Hepatocyte (in vitro differentiated cells): ENCODE measurements at regions not wholly inside any gene's neighbourhood (a gene's known extent, or its start where the extent isn't known, plus 50 kb on each side); places are given as distances from the start of the nearest gene placed in this dataset.

Experiments
- DNase-seq: peaks from one replicate; pipeline ENCODE4 v3.0.0-alpha.2; 2016; ENCODE audit warnings: low spot score
- H2AFZ ChIP-seq: fragments of 200-600 bp; sonication (generic); 2 replicates; pipeline ENCODE4 v1.6.0; 2016; ENCODE audit warnings: antibody characterized with exemption, mild to moderate bottlenecking
- H3K27ac ChIP-seq: fragments of 200-600 bp; sonication (generic); 2 replicates; pipeline ENCODE4 v1.5.1; 2016; ENCODE audit warnings: mild to moderate bottlenecking
- H3K27me3 ChIP-seq: fragments of 200-600 bp; sonication (generic); 2 replicates; pipeline ENCODE4 v1.6.1; 2016
- H3K36me3 ChIP-seq: fragments of 200-600 bp; sonication (generic); replicated peaks from 2 replicates; pipeline ENCODE4 v1.5.1; 2016; ENCODE audit warnings: low read depth; ENCODE audit not compliant: insufficient read depth
- H3K4me1 ChIP-seq: fragments of 200-600 bp; sonication (generic); 2 replicates; pipeline ENCODE4 v1.5.1; 2016; ENCODE audit warnings: mild to moderate bottlenecking, moderate library complexity; ENCODE audit not compliant: insufficient read depth
- H3K4me2 ChIP-seq: fragments of 200-600 bp; sonication (generic); 2 replicates; pipeline ENCODE4 v1.6.0; 2016
- H3K4me3 ChIP-seq: fragments of 200-600 bp; sonication (generic); 2 replicates; pipeline ENCODE4 v1.5.1; 2016; ENCODE audit warnings: mild to moderate bottlenecking
- H3K79me2 ChIP-seq: fragments of 200-600 bp; sonication (generic); 2 replicates; pipeline ENCODE4 v1.6.0; 2017; ENCODE audit warnings: mild to moderate bottlenecking
- H3K9me2 ChIP-seq: fragments of 200-600 bp; sonication (generic); replicated peaks from 2 replicates; pipeline ENCODE4 v1.6.0; 2017; ENCODE audit warnings: mild to moderate bottlenecking; ENCODE audit not compliant: insufficient read depth
- H3K9me3 ChIP-seq: fragments of 200-600 bp; sonication (generic); 2 replicates; pipeline ENCODE4 v1.5.1; 2016; ENCODE audit warnings: low read depth, mild to moderate bottlenecking
- H4K20me1 ChIP-seq: fragments of 200-600 bp; sonication (generic); 2 replicates; pipeline ENCODE4 v1.6.0; 2016; ENCODE audit warnings: mild to moderate bottlenecking; ENCODE audit not compliant: insufficient read depth, poor library complexity, severe bottlenecking
- CTCF ChIP-seq: fragments of 200-600 bp; sonication (generic); IDR thresholded peaks from 2 replicates; pipeline ENCODE4 v1.5.1; 2016; ENCODE audit warnings: antibody characterized with exemption, mild to moderate bottlenecking; ENCODE audit not compliant: poor library complexity
- EZH2 ChIP-seq: fragments of 200-600 bp; sonication (generic); IDR thresholded peaks from 2 replicates; pipeline ENCODE4 v1.6.1; 2016; ENCODE audit warnings: antibody characterized with exemption, mild to moderate bottlenecking, borderline replicate concordance
- EZH2phosphoT487 ChIP-seq: fragments of 200-600 bp; sonication (generic); IDR thresholded peaks from one replicate; pipeline ENCODE4 v1.6.1; 2018; ENCODE audit warnings: antibody characterized with exemption, mild to moderate bottlenecking, low read depth, moderate library complexity; ENCODE audit not compliant: unreplicated experiment, severe bottlenecking
- WGBS: methylation state at CpG from one replicate; pipeline ENCODE4 v1.1.6; 2016; ENCODE audit warnings: low lambda C conversion rate; ENCODE audit errors: missing lambda C conversion rate; 5-methylcytosine and 5-hydroxymethylcytosine counted together

GRCh38 chr1:29650041-29650400 is 413.7 kb downstream of the PTPRU start:
- no peak overlapping the region for H3K4me2 ChIP-seq
- DNase-seq = no peak
- peaks cover 5% of the 10 kb centered on the region for H3K27me3 ChIP-seq
- no peak overlapping the region for H3K27ac ChIP-seq
- no peaks in the 10 kb centered on the region for H3K36me3 ChIP-seq
- no peaks in the 10 kb centered on the region for H4K20me1 ChIP-seq
- WGBS = 90% methylated on average over 8 of the region's 8 CpGs
- no peaks in the 10 kb centered on the region for H3K79me2 ChIP-seq
- H3K4me3 ChIP-seq = no peak overlapping the region
- H3K9me2 ChIP-seq = no peaks in the 10 kb centered on the region
- no peak overlapping the region for H2AFZ ChIP-seq
- H3K4me1 ChIP-seq = no peaks in the 10 kb centered on the region
- no peaks in the 10 kb centered on the region for H3K9me3 ChIP-seq
- no peak for TF ChIP-seq EZH2phosphoT487
- no peak for TF ChIP-seq CTCF
- no peak for TF ChIP-seq EZH2

GRCh38 chr1:29649189-29650040 is 413.1 kb downstream of the PTPRU start:
- no peak overlapping the region for H3K4me2 ChIP-seq
- H3K9me3 ChIP-seq = no peaks in the 10 kb centered on the region
- DNase-seq = no peak
- H3K27me3 ChIP-seq = peaks cover 5% of the 10 kb centered on the region
- H4K20me1 ChIP-seq = no peaks in the 10 kb centered on the region
- H3K79me2 ChIP-seq = no peaks in the 10 kb centered on the region
- H3K27ac ChIP-seq = no peak overlapping the region
- no peaks in the 10 kb centered on the region for H3K4me1 ChIP-seq
- no peak overlapping the region for H3K4me3 ChIP-seq
- 83% methylated on average over 15 of the region's 15 CpGs for WGBS
- no peaks in the 10 kb centered on the region for H3K9me2 ChIP-seq
- no peak overlapping the region for H2AFZ ChIP-seq
- H3K36me3 ChIP-seq = no peaks in the 10 kb centered on the region
- TF ChIP-seq EZH2phosphoT487 (no peak), CTCF (no peak)

DNA sequence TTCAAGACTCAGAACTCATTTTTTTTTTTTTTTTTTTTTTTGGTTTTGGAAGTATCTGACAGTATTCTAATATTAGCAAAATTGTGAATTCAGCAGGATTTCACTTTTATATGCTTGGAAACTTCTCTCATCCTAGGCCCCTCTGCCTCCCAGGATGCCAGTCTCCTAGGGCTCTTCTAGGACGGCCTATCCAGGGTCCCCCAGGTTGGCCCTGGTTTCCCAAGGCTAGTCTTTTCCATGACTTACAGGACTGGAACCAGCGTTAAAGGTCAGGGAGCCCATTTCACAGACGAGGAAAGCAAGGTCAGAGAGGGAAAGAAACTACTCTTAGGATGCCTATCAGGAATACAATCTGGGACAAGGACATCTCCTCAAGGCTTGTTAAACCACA is 412.5 kb downstream of the PTPRU start:
- H3K4me1 ChIP-seq = no peaks in the 10 kb centered on the region
- WGBS = 95% methylated on average over 3 of the region's 3 CpGs
- no peaks in the 10 kb centered on the region for H3K79me2 ChIP-seq
- H3K27me3 ChIP-seq = peaks cover 5% of the 10 kb centered on the region
- H4K20me1 ChIP-seq = no peaks in the 10 kb centered on the region
- no peak overlapping the region for H3K27ac ChIP-seq
- DNase-seq = no peak
- TF ChIP-seq CTCF = no peak
- TF ChIP-seq EZH2phosphoT487 = no peak
- TF ChIP-seq EZH2 = no peak
- H2AFZ ChIP-seq = no peak overlapping the region
- no peaks in the 10 kb centered on the region for H3K36me3 ChIP-seq
- H3K9me3 ChIP-seq = no peaks in the 10 kb centered on the region
- H3K4me2 ChIP-seq = no peak overlapping the region
- no peaks in the 10 kb centered on the region for H3K9me2 ChIP-seq
- H3K4me3 ChIP-seq = no peak overlapping the region
